ENCODE measurements at regions not wholly inside any gene's neighbourhood (a gene's known extent, or its start where the extent isn't known, plus 50 kb on each side); places are given as distances from the start of the nearest gene placed in this dataset.

DNA sequence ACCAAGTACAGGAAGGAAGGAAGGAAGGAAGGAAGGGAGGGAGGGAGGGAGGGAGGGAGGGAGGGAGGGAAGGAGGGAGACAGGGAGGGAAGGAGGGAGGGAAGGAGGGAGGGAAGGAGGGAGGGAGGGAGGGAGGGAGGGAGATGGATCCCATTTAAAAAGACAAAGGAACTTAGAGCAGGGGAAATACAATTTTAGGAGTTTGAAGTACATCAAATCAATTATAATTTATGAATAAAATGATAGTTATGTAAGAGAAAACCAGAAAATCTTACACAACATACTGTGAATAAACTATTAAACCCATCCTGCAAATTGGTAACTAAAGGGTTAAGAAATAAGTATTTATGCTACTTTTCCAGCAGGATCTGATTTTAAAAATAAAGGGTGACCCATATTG lies 475.9 kb downstream of the HDGFL1 start:
- Histone ChIP-seq H3K4me3 (no peak overlapping the region), H3K4me1 (no peaks in the 10 kb centered on the region), H3K9me3 (no peaks in the 10 kb centered on the region), H3K27ac (no peak overlapping the region), H3K27me3 (no peaks in the 10 kb centered on the region), H3K36me3 (no peaks in the 10 kb centered on the region)
- TF ChIP-seq POLR2A (IDR thresholded peaks at IDR 0.05) (no peak), EP300 (IDR thresholded peaks at IDR 0.05) (no peak)
- TF ChIP-seq, protein P1, sequence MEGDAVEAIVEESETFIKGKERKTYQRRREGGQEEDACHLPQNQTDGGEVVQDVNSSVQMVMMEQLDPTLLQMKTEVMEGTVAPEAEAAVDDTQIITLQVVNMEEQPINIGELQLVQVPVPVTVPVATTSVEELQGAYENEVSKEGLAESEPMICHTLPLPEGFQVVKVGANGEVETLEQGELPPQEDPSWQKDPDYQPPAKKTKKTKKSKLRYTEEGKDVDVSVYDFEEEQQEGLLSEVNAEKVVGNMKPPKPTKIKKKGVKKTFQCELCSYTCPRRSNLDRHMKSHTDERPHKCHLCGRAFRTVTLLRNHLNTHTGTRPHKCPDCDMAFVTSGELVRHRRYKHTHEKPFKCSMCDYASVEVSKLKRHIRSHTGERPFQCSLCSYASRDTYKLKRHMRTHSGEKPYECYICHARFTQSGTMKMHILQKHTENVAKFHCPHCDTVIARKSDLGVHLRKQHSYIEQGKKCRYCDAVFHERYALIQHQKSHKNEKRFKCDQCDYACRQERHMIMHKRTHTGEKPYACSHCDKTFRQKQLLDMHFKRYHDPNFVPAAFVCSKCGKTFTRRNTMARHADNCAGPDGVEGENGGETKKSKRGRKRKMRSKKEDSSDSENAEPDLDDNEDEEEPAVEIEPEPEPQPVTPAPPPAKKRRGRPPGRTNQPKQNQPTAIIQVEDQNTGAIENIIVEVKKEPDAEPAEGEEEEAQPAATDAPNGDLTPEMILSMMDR (IDR thresholded peaks at IDR 0.05), result no peak
- no peak for DNase-seq (ENCODE audit: low spot score in 2 of 2)

DNA sequence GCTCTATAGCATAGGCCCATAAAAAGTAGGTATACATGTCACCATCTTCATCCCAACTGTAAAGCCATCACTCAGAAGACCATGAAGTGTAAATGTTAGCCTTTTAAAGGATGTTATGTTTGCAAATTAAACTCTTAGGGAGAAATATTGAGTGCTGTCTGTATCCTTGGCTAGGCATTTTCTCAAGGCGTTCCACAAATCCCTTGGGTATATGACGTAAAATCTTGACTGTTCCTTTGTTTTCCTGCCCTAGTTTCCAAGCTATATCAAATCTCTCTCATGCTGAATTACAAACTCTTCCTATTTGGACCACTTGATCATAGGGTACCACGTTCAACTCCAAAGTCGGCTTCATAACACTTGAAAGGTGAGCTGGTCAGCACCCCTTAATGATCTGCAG lies 486.2 kb downstream of the HDGFL1 start:
- WGBS, 2 donors, result 72 to 78% methylated on average over 4 of the region's 4 CpGs
- H3K9me3 ChIP-seq, result peaks cover 0 to 12% (median 0%) of the 10 kb centered on the region in 4 donors
- H3K27me3 ChIP-seq, result no peaks in the 10 kb centered on the region
- H3K27ac ChIP-seq, result no peak overlapping the region
- H3K36me3 ChIP-seq, result no peaks in the 10 kb centered on the region
- no peak overlapping the region for H3K4me3 ChIP-seq
- no peak for DNase-seq (ENCODE audit: low spot score in 2 of 2)
- no peaks in the 10 kb centered on the region for H3K4me1 ChIP-seq
- TF ChIP-seq POLR2A (IDR thresholded peaks at IDR 0.05), result no peak
- TF ChIP-seq, protein P1 (IDR thresholded peaks at IDR 0.05), result no peak
- TF ChIP-seq EP300 (IDR thresholded peaks at IDR 0.05), result no peak

DNA sequence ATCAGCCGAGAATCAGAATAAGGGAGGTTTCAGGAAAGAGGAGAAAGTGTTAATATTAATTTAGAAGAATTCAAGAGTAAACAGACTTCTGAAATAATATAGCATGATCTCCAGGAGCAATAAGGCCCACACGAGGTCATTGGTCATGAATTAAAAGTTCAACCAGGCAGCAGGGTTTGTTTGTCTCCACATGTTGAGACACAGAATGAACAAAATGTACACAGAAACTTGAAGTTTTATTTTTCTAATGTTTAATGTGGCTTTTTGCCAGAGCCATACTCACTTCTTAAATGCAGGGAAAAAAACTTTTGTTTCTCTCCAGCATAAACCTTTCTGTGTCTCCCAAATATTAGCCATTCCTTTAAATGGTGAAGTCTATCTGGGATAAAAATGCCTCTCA lies 504.5 kb downstream of the HDGFL1 start:
- no peak for DNase-seq (ENCODE audit: low spot score in 2 of 2)
- TF ChIP-seq POLR2A (IDR thresholded peaks at IDR 0.05), result no peak
- TF ChIP-seq, protein P1 (IDR thresholded peaks at IDR 0.05), result no peak
- TF ChIP-seq EP300 (IDR thresholded peaks at IDR 0.05), result no peak
- Histone ChIP-seq H3K36me3 (no peaks in the 10 kb centered on the region), H3K4me3 (no peak overlapping the region), H3K27me3 (no peaks in the 10 kb centered on the region), H3K27ac (no peak overlapping the region), H3K4me1 (no peaks in the 10 kb centered on the region), H3K9me3 (peaks cover 0 to 13% (median 0%) of the 10 kb centered on the region in 4 donors)
- 47 to 53% methylated on average over 2 of the region's 2 CpGs for WGBS, 2 donors

DNA sequence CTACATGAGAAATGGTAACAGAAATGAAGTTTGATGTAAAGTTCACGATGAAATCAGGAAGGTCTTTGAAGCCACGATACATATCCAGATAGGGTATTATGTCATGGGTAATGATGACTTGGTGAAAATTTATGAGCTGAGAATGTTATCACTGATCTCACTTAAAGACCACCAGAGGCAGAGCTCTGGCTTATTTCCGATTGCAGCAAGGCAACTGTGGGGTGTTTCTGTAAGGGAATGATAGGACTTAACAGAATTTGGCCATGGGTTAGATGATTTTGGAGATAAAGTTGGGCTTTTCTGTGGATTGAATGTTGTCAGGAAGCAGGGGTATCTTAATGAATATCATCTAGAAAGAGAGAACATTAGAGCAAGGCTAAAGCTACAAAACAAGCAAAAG lies 508.4 kb downstream of the HDGFL1 start:
- H3K4me3 ChIP-seq, result no peak overlapping the region
- H3K4me1 ChIP-seq, result no peaks in the 10 kb centered on the region
- no peaks in the 10 kb centered on the region for H3K27me3 ChIP-seq
- H3K36me3 ChIP-seq, result no peaks in the 10 kb centered on the region
- TF ChIP-seq EP300 (IDR thresholded peaks at IDR 0.05), result no peak
- TF ChIP-seq, protein P1 (IDR thresholded peaks at IDR 0.05), result no peak
- TF ChIP-seq POLR2A (IDR thresholded peaks at IDR 0.05), result no peak
- no peak for DNase-seq (ENCODE audit: low spot score in 2 of 2)
- no peak overlapping the region for H3K27ac ChIP-seq
- WGBS, 2 donors, result 85 to 86% methylated on average over 3 of the region's 3 CpGs
- peaks cover 0 to 13% (median 0%) of the 10 kb centered on the region in 4 donors for H3K9me3 ChIP-seq

DNA sequence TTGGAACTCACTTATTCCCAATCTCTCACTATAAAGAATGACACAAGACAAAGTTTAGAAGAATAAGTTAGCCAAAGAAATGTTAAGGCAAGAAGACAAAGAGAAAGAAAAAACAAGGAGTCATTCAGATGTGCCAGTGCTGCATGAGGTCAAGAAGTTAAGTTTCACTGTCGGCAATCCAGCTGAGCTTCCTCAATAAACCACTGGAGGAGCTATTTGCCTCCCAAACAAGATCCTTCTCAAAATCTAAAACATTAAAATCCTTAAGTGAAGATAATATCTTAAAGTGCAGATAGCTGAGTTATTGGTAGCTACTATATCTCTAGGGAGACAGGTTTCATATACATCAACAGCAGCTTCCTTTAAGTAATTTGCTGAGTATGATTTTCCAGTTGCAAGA lies 512.3 kb downstream of the HDGFL1 start:
- 26 to 45% methylated on average over 1 of the region's 1 CpG for WGBS, 2 donors
- no peak overlapping the region for H3K27ac ChIP-seq
- H3K4me1 ChIP-seq, result no peaks in the 10 kb centered on the region
- no peak for TF ChIP-seq EP300 (IDR thresholded peaks at IDR 0.05)
- no peak for TF ChIP-seq POLR2A (IDR thresholded peaks at IDR 0.05)
- TF ChIP-seq, protein P1 (IDR thresholded peaks at IDR 0.05), result peak in 1 of 5 experiments; percentile 10
- H3K4me3 ChIP-seq, result no peak overlapping the region
- DNase-seq (ENCODE audit: low spot score in 2 of 2), result no peak
- no peaks in the 10 kb centered on the region for H3K36me3 ChIP-seq
- H3K9me3 ChIP-seq, result no peaks in the 10 kb centered on the region
- no peaks in the 10 kb centered on the region for H3K27me3 ChIP-seq

Data from tibial nerve (tissue), 4 donors.